ENCODE measurements at regions not wholly inside any gene's neighbourhood (a gene's known extent, or its start where the extent isn't known, plus 50 kb on each side); places are given as distances from the start of the nearest gene placed in this dataset.

GRCh38 chr12:5204271-5204670 is 160.6 kb downstream of the KCNA5 start:
- Histone ChIP-seq H3K4me1 (ENCODE audit: control insufficient read depth in 3 of 3, insufficient read depth in 2 of 3, low read depth in 1 of 3, low read length in 2 of 3) (peaks cover 0 to 5% (median 0%) of the 10 kb centered on the region in 3 donors), H3K36me3 (ENCODE audit: control insufficient read depth in 3 of 3, insufficient read depth in 2 of 3, low read depth in 1 of 3, low read length in 3 of 3) (no peaks in the 10 kb centered on the region), H3K9me3 (ENCODE audit: control insufficient read depth in 2 of 2, insufficient read depth in 1 of 2, low read depth in 1 of 2, low read length in 1 of 2) (no peaks in the 10 kb centered on the region), H3K4me3 (ENCODE audit: low read depth in 1 of 3, low read length in 3 of 3) (no peak overlapping the region), H3K27me3 (ENCODE audit: control insufficient read depth in 3 of 3, insufficient read depth in 3 of 3, low read length in 3 of 3) (no peaks in the 10 kb centered on the region), H3K27ac (ENCODE audit: low read depth in 1 of 3, low read length in 2 of 3) (no peak overlapping the region)
- 53 to 66% (median 60%) methylated on average over 4 of the region's 4 CpGs for WGBS, 3 donors
- no peak for FAIRE-seq
- no peak for DNase-seq

DNA sequence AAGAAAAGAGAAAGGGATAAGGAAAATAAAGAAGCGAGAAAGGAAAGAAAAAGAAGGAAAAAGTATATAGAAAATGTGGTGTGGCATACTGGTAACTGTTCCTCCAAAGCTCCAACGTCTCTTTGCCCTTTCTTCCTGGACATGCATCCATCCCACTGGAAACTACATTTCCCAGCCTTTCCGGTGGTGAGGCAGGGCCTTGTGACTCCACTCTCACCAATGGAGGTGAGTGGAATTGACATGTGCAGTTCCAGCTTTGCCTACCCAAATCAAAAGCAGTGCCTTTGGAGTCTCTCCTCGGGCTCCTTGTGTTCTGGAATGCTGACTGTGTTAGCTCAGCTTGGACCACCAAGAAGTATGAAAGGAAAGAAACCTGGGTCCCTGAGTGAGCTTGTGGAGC is 161.2 kb downstream of the KCNA5 start:
- Histone ChIP-seq H3K9me3 (ENCODE audit: control insufficient read depth in 2 of 2, insufficient read depth in 1 of 2, low read depth in 1 of 2, low read length in 1 of 2) (no peaks in the 10 kb centered on the region), H3K4me1 (ENCODE audit: control insufficient read depth in 3 of 3, insufficient read depth in 2 of 3, low read depth in 1 of 3, low read length in 2 of 3) (peaks cover 0 to 5% (median 0%) of the 10 kb centered on the region in 3 donors), H3K36me3 (ENCODE audit: control insufficient read depth in 3 of 3, insufficient read depth in 2 of 3, low read depth in 1 of 3, low read length in 3 of 3) (no peaks in the 10 kb centered on the region), H3K27ac (ENCODE audit: low read depth in 1 of 3, low read length in 2 of 3) (no peak overlapping the region), H3K4me3 (ENCODE audit: low read depth in 1 of 3, low read length in 3 of 3) (no peak overlapping the region), H3K27me3 (ENCODE audit: control insufficient read depth in 3 of 3, insufficient read depth in 3 of 3, low read length in 3 of 3) (no peaks in the 10 kb centered on the region)
- DNase-seq (no peak), FAIRE-seq (no peak)
- 78 to 86% (median 81%) methylated on average over 4 of the region's 4 CpGs for WGBS, 3 donors

GRCh38 chr12:5206401-5207175 is 162.9 kb downstream of the KCNA5 start:
- FAIRE-seq, result no peak
- peaks cover 0 to 5% (median 0%) of the 10 kb centered on the region in 3 donors for H3K4me1 ChIP-seq (ENCODE audit: control insufficient read depth in 3 of 3, insufficient read depth in 2 of 3, low read depth in 1 of 3, low read length in 2 of 3)

GRCh38 chr12:5210179-5210922 is 166.7 kb downstream of the KCNA5 start:
- no peak overlapping the region for H3K27ac ChIP-seq (ENCODE audit: low read depth in 1 of 3, low read length in 2 of 3)
- no peaks in the 10 kb centered on the region for H3K4me1 ChIP-seq (ENCODE audit: control insufficient read depth in 3 of 3, insufficient read depth in 2 of 3, low read depth in 1 of 3, low read length in 2 of 3)
- DNase-seq, result no peak
- no peaks in the 10 kb centered on the region for H3K36me3 ChIP-seq (ENCODE audit: control insufficient read depth in 3 of 3, insufficient read depth in 2 of 3, low read depth in 1 of 3, low read length in 3 of 3)
- no peak for FAIRE-seq
- H3K27me3 ChIP-seq (ENCODE audit: control insufficient read depth in 3 of 3, insufficient read depth in 3 of 3, low read length in 3 of 3), result no peaks in the 10 kb centered on the region
- no peak overlapping the region for H3K4me3 ChIP-seq (ENCODE audit: low read depth in 1 of 3, low read length in 3 of 3)
- 84 to 85% (median 85%) methylated on average over 11 of the region's 11 CpGs for WGBS, 3 donors
- no peaks in the 10 kb centered on the region for H3K9me3 ChIP-seq (ENCODE audit: control insufficient read depth in 2 of 2, insufficient read depth in 1 of 2, low read depth in 1 of 2, low read length in 1 of 2)

More at GRCh38 chr12:5206401-5207175, 162.9 kb downstream of the KCNA5 start:
- Histone ChIP-seq H3K4me3 (ENCODE audit: low read depth in 1 of 3, low read length in 3 of 3) (no peak overlapping the region), H3K36me3 (ENCODE audit: control insufficient read depth in 3 of 3, insufficient read depth in 2 of 3, low read depth in 1 of 3, low read length in 3 of 3) (no peaks in the 10 kb centered on the region), H3K27me3 (ENCODE audit: control insufficient read depth in 3 of 3, insufficient read depth in 3 of 3, low read length in 3 of 3) (no peaks in the 10 kb centered on the region), H3K9me3 (ENCODE audit: control insufficient read depth in 2 of 2, insufficient read depth in 1 of 2, low read depth in 1 of 2, low read length in 1 of 2) (no peaks in the 10 kb centered on the region), H3K27ac (ENCODE audit: low read depth in 1 of 3, low read length in 2 of 3) (no peak overlapping the region)
- WGBS, 3 donors, result 86 to 94% (median 94%) methylated on average over 6 of the region's 6 CpGs
- no peak for DNase-seq

DNA sequence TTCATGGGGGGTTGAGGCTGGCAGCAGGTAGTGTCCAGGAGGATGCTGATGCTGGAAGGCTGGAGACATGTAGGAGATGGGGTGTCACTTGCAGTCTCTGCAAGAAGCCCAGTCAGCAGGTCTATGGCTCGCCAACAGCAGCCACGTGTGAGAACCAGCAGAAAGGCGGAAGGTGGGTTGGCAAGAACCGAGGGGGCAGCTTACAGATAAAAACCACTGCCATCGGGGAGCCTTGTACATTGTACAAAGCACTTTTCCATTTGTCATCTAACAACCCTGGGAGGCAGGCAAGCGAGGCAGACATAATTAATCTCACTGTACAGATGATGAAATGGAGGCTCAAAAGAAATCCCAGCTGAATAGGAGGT is 167.2 kb downstream of the KCNA5 start:
- Histone ChIP-seq H3K4me1 (ENCODE audit: control insufficient read depth in 3 of 3, insufficient read depth in 2 of 3, low read depth in 1 of 3, low read length in 2 of 3) (no peaks in the 10 kb centered on the region), H3K9me3 (ENCODE audit: control insufficient read depth in 2 of 2, insufficient read depth in 1 of 2, low read depth in 1 of 2, low read length in 1 of 2) (no peaks in the 10 kb centered on the region), H3K36me3 (ENCODE audit: control insufficient read depth in 3 of 3, insufficient read depth in 2 of 3, low read depth in 1 of 3, low read length in 3 of 3) (no peaks in the 10 kb centered on the region), H3K27ac (ENCODE audit: low read depth in 1 of 3, low read length in 2 of 3) (no peak overlapping the region), H3K27me3 (ENCODE audit: control insufficient read depth in 3 of 3, insufficient read depth in 3 of 3, low read length in 3 of 3) (no peaks in the 10 kb centered on the region), H3K4me3 (ENCODE audit: low read depth in 1 of 3, low read length in 3 of 3) (no peak overlapping the region)
- FAIRE-seq, result no peak
- no peak for DNase-seq
- WGBS, 3 donors, result 83 to 89% (median 84%) methylated on average over 6 of the region's 6 CpGs

GRCh38 chr12:5213336-5213735 is 169.7 kb downstream of the KCNA5 start:
- Histone ChIP-seq H3K4me3 (ENCODE audit: low read depth in 1 of 3, low read length in 3 of 3) (no peak overlapping the region), H3K27ac (ENCODE audit: low read depth in 1 of 3, low read length in 2 of 3) (no peak overlapping the region), H3K27me3 (ENCODE audit: control insufficient read depth in 3 of 3, insufficient read depth in 3 of 3, low read length in 3 of 3) (peaks cover 0 to 3% (median 0%) of the 10 kb centered on the region in 3 donors), H3K36me3 (ENCODE audit: control insufficient read depth in 3 of 3, insufficient read depth in 2 of 3, low read depth in 1 of 3, low read length in 3 of 3) (no peaks in the 10 kb centered on the region), H3K9me3 (ENCODE audit: control insufficient read depth in 2 of 2, insufficient read depth in 1 of 2, low read depth in 1 of 2, low read length in 1 of 2) (no peaks in the 10 kb centered on the region), H3K4me1 (ENCODE audit: control insufficient read depth in 3 of 3, insufficient read depth in 2 of 3, low read depth in 1 of 3, low read length in 2 of 3) (no peaks in the 10 kb centered on the region)
- FAIRE-seq (no peak), DNase-seq (no peak)
- 87 to 91% (median 88%) methylated on average over 2 of the region's 2 CpGs for WGBS, 3 donors

DNA sequence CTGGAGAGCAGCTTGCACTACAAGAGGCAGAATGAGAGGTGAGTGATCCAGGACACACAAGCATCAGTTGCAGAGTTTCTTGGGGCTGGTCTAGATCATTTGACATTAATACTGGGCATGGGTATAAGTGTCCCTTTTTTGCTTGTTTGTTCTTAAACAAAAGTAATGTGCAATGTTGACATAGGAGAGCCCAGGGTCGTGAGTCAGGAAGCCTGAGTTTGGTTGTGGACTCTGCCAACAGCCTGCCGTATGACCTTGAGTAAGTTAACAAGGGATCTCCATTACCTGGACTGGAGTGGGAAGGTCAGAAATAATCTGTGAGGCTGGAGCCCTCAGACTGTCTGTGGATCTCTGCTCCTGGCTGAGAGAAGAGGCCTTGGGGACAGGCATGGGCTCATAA is 170.3 kb downstream of the KCNA5 start:
- WGBS, 3 donors, result 34 to 55% (median 40%) methylated on average over 2 of the region's 2 CpGs
- no peak for FAIRE-seq

DNA sequence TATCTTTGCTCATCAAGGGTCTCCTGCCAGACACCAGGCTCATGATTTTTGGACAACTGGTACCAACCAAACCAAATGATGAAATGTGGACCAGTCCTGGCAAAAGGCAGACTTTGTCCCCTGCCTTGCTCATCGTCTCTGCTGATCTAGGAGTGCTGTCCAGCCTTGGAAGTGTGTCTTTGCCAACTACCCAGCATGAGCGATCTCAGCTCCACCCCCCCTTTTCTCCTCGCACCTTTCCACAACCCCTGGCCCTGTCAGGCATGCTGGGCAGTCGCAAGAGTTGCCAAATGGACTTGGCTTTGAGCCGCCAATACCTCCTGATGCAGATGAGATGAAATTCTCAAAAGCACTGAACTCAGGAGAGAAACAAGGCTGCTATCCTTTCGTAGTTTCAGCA is 174.3 kb downstream of the KCNA5 start:
- FAIRE-seq, result no peak
- H3K9me3 ChIP-seq (ENCODE audit: control insufficient read depth in 2 of 2, insufficient read depth in 1 of 2, low read depth in 1 of 2, low read length in 1 of 2), result no peaks in the 10 kb centered on the region
- 77 to 87% (median 78%) methylated on average over 6 of the region's 6 CpGs for WGBS, 3 donors
- no peak overlapping the region for H3K4me3 ChIP-seq (ENCODE audit: low read depth in 1 of 3, low read length in 3 of 3)
- no peaks in the 10 kb centered on the region for H3K36me3 ChIP-seq (ENCODE audit: control insufficient read depth in 3 of 3, insufficient read depth in 2 of 3, low read depth in 1 of 3, low read length in 3 of 3)
- H3K27ac ChIP-seq (ENCODE audit: low read depth in 1 of 3, low read length in 2 of 3), result no peak overlapping the region
- H3K27me3 ChIP-seq (ENCODE audit: control insufficient read depth in 3 of 3, insufficient read depth in 3 of 3, low read length in 3 of 3), result peaks cover 0 to 3% (median 0%) of the 10 kb centered on the region in 3 donors
- DNase-seq, result no peak
- H3K4me1 ChIP-seq (ENCODE audit: control insufficient read depth in 3 of 3, insufficient read depth in 2 of 3, low read depth in 1 of 3, low read length in 2 of 3), result no peaks in the 10 kb centered on the region

More for the DNA sequence above, 170.3 kb downstream of the KCNA5 start:
- Histone ChIP-seq H3K9me3 (ENCODE audit: control insufficient read depth in 2 of 2, insufficient read depth in 1 of 2, low read depth in 1 of 2, low read length in 1 of 2) (no peaks in the 10 kb centered on the region), H3K4me1 (ENCODE audit: control insufficient read depth in 3 of 3, insufficient read depth in 2 of 3, low read depth in 1 of 3, low read length in 2 of 3) (no peaks in the 10 kb centered on the region), H3K27ac (ENCODE audit: low read depth in 1 of 3, low read length in 2 of 3) (no peak overlapping the region), H3K4me3 (ENCODE audit: low read depth in 1 of 3, low read length in 3 of 3) (no peak overlapping the region), H3K36me3 (ENCODE audit: control insufficient read depth in 3 of 3, insufficient read depth in 2 of 3, low read depth in 1 of 3, low read length in 3 of 3) (no peaks in the 10 kb centered on the region), H3K27me3 (ENCODE audit: control insufficient read depth in 3 of 3, insufficient read depth in 3 of 3, low read length in 3 of 3) (peaks cover 0 to 3% (median 0%) of the 10 kb centered on the region in 3 donors)
- no peak for DNase-seq
